ENCODE measurements at regions not wholly inside any gene's neighbourhood (a gene's known extent, or its start where the extent isn't known, plus 50 kb on each side); places are given as distances from the start of the nearest gene placed in this dataset.

- Mint-ChIP-seq H3K4me3 (no peak overlapping the region), H3K36me3 (no peaks in the 10 kb centered on the region), H3K9me3 (peaks cover 10 to 25% (median 11%) of the 10 kb centered on the region in 3 donors), H3K27me3 (peaks cover 14 to 30% of the 10 kb centered on the region in 2 donors), H3K27ac (no peak overlapping the region), H3K4me1 (no peaks in the 10 kb centered on the region)
- Histone ChIP-seq H3K27ac (ENCODE audit: low read length) (no peak overlapping the region), H3K36me3 (ENCODE audit: control insufficient read depth in 2 of 2, extremely low read depth in 1 of 2, insufficient read depth in 1 of 2, low read length in 1 of 2) (no peaks in the 10 kb centered on the region), H3K27me3 (replicated peaks in 1 of 2; ENCODE audit: control insufficient read depth in 2 of 2, extremely low read depth in 1 of 2, insufficient read depth in 2 of 2, low read length in 1 of 2) (peaks cover 0 to 34% of the 10 kb centered on the region in 2 experiments), H3K4me3 (ENCODE audit: control insufficient read depth in 1 of 2, extremely low read depth in 1 of 2, low read length in 1 of 2) (no peak overlapping the region), H3K9me3 (no peaks in the 10 kb centered on the region), H3K4me1 (ENCODE audit: control insufficient read depth in 1 of 2, extremely low read depth in 1 of 2, insufficient read depth in 2 of 2, low read length in 2 of 2) (no peaks in the 10 kb centered on the region)
- ATAC-seq (replicated peaks in 1 of 4) (no peak), DNase-seq (no peak)
- POLR2A ChIA-PET = no interaction called here
- 77% methylated on average over 4 of the region's 5 CpGs for WGBS (ENCODE audit: insufficient coverage)
- CTCF ChIA-PET = no interaction called here
Measured at GRCh38 chr17:74088934-74089329, 114.5 kb upstream of the RPL38 start.

DNA sequence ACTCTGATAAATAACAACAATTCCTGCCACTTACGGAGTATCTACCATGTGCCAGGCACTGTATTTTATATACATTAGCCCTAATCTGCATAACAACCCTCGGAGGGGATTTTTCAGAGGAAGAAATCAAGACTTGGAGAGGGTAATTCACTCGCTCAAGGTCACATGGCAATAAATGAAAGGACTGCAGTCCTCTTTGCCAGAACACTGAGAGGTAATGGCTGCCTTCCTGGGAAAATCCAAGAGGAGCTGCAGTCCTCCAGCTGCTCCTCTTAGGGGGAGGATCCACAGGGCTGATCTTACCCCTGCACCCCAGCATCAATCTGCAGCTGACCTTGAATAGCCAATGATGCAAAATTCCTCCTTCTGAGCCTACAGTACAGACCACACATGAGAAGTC is 114.1 kb upstream of the RPL38 start:
- Histone ChIP-seq H3K4me3 (ENCODE audit: control insufficient read depth in 1 of 2, extremely low read depth in 1 of 2, low read length in 1 of 2) (no peak overlapping the region), H3K27me3 (replicated peaks in 1 of 2; ENCODE audit: control insufficient read depth in 2 of 2, extremely low read depth in 1 of 2, insufficient read depth in 2 of 2, low read length in 1 of 2) (peaks cover 0 to 32% of the 10 kb centered on the region in 2 experiments), H3K27ac (ENCODE audit: low read length) (no peak overlapping the region), H3K9me3 (no peaks in the 10 kb centered on the region), H3K36me3 (ENCODE audit: control insufficient read depth in 2 of 2, extremely low read depth in 1 of 2, insufficient read depth in 1 of 2, low read length in 1 of 2) (no peaks in the 10 kb centered on the region), H3K4me1 (ENCODE audit: control insufficient read depth in 1 of 2, extremely low read depth in 1 of 2, insufficient read depth in 2 of 2, low read length in 2 of 2) (no peaks in the 10 kb centered on the region)
- Mint-ChIP-seq H3K36me3 (no peaks in the 10 kb centered on the region), H3K4me3 (no peak overlapping the region), H3K4me1 (no peaks in the 10 kb centered on the region), H3K27ac (no peak overlapping the region), H3K9me3 (peaks cover 10 to 25% (median 11%) of the 10 kb centered on the region in 3 donors), H3K27me3 (peaks cover 14 to 30% of the 10 kb centered on the region in 2 donors)
- POLR2A ChIA-PET = no interaction called here
- ATAC-seq (replicated peaks in 1 of 4) = no peak
- DNase-seq = no peak
- 100% methylated on average over 1 of the region's 3 CpGs for WGBS (ENCODE audit: insufficient coverage)
- CTCF ChIA-PET = no interaction called here

- Mint-ChIP-seq H3K9me3 (peaks cover 8 to 19% (median 8%) of the 10 kb centered on the region in 3 donors), H3K27ac (no peak overlapping the region), H3K27me3 (peaks cover 14 to 30% of the 10 kb centered on the region in 2 donors), H3K4me1 (no peaks in the 10 kb centered on the region), H3K4me3 (no peak overlapping the region), H3K36me3 (no peaks in the 10 kb centered on the region)
- Histone ChIP-seq H3K9me3 (no peaks in the 10 kb centered on the region), H3K36me3 (ENCODE audit: control insufficient read depth in 2 of 2, extremely low read depth in 1 of 2, insufficient read depth in 1 of 2, low read length in 1 of 2) (no peaks in the 10 kb centered on the region), H3K27me3 (replicated peaks in 1 of 2; ENCODE audit: control insufficient read depth in 2 of 2, extremely low read depth in 1 of 2, insufficient read depth in 2 of 2, low read length in 1 of 2) (peaks cover 0 to 32% of the 10 kb centered on the region in 2 experiments), H3K4me1 (ENCODE audit: control insufficient read depth in 1 of 2, extremely low read depth in 1 of 2, insufficient read depth in 2 of 2, low read length in 2 of 2) (no peaks in the 10 kb centered on the region), H3K4me3 (ENCODE audit: control insufficient read depth in 1 of 2, extremely low read depth in 1 of 2, low read length in 1 of 2) (no peak overlapping the region), H3K27ac (ENCODE audit: low read length) (no peak overlapping the region)
- CTCF ChIA-PET = no interaction called here
- DNase-seq = peak in 10 of 35 experiments; percentile 5 to 25 (median 12)
- 0% methylated on average over 1 of the region's 4 CpGs for WGBS (ENCODE audit: insufficient coverage)
- POLR2A ChIA-PET = no interaction called here
- ATAC-seq (replicated peaks in 1 of 4) = no peak
Measured at GRCh38 chr17:74089869-74090464, 113.5 kb upstream of the RPL38 start.

- H3K9me3 ChIP-seq = no peaks in the 10 kb centered on the region
- ChIA-PET CTCF (no interaction called here), POLR2A (no interaction called here)
- DNase-seq (no peak), ATAC-seq (replicated peaks in 1 of 4) (no peak)
- no peak overlapping the region for H3K4me3 Mint-ChIP-seq
- H3K27me3 Mint-ChIP-seq = peaks cover 4 to 18% of the 10 kb centered on the region in 2 donors
- H3K36me3 Mint-ChIP-seq = no peaks in the 10 kb centered on the region
- no peaks in the 10 kb centered on the region for H3K36me3 ChIP-seq (ENCODE audit: control insufficient read depth in 2 of 2, extremely low read depth in 1 of 2, insufficient read depth in 1 of 2, low read length in 1 of 2)
- no peak overlapping the region for H3K4me3 ChIP-seq (ENCODE audit: control insufficient read depth in 1 of 2, extremely low read depth in 1 of 2, low read length in 1 of 2)
- H3K4me1 Mint-ChIP-seq = no peaks in the 10 kb centered on the region
- peaks cover 0 to 22% of the 10 kb centered on the region in 2 experiments for H3K27me3 ChIP-seq (replicated peaks in 1 of 2; ENCODE audit: control insufficient read depth in 2 of 2, extremely low read depth in 1 of 2, insufficient read depth in 2 of 2, low read length in 1 of 2)
- no peaks in the 10 kb centered on the region for H3K4me1 ChIP-seq (ENCODE audit: control insufficient read depth in 1 of 2, extremely low read depth in 1 of 2, insufficient read depth in 2 of 2, low read length in 2 of 2)
- H3K27ac ChIP-seq (ENCODE audit: low read length) = no peak overlapping the region
- no peak overlapping the region for H3K27ac Mint-ChIP-seq
- H3K9me3 Mint-ChIP-seq = peaks cover 0 to 12% (median 2%) of the 10 kb centered on the region in 3 donors
Measured at GRCh38 chr17:74094651-74095050, 108.8 kb upstream of the RPL38 start.

GRCh38 chr17:74096456-74096855 is 107.0 kb upstream of the RPL38 start:
- Mint-ChIP-seq H3K27me3 (peaks cover 10 to 14% of the 10 kb centered on the region in 2 donors), H3K27ac (no peak overlapping the region), H3K36me3 (no peaks in the 10 kb centered on the region), H3K9me3 (peaks cover 0 to 5% (median under 1%) of the 10 kb centered on the region in 3 donors), H3K4me3 (no peak overlapping the region), H3K4me1 (no peaks in the 10 kb centered on the region)
- no peaks in the 10 kb centered on the region for H3K4me1 ChIP-seq (ENCODE audit: control insufficient read depth in 1 of 2, extremely low read depth in 1 of 2, insufficient read depth in 2 of 2, low read length in 2 of 2)
- ATAC-seq (replicated peaks in 1 of 4) (no peak), DNase-seq (no peak)
- H3K27me3 ChIP-seq (replicated peaks in 1 of 2; ENCODE audit: control insufficient read depth in 2 of 2, extremely low read depth in 1 of 2, insufficient read depth in 2 of 2, low read length in 1 of 2) = peaks cover 0 to 29% of the 10 kb centered on the region in 2 experiments
- no peak overlapping the region for H3K4me3 ChIP-seq (ENCODE audit: control insufficient read depth in 1 of 2, extremely low read depth in 1 of 2, low read length in 1 of 2)
- H3K36me3 ChIP-seq (ENCODE audit: control insufficient read depth in 2 of 2, extremely low read depth in 1 of 2, insufficient read depth in 1 of 2, low read length in 1 of 2) = no peaks in the 10 kb centered on the region
- ChIA-PET POLR2A (no interaction called here), CTCF (no interaction called here)
- H3K27ac ChIP-seq (ENCODE audit: low read length) = no peak overlapping the region
- H3K9me3 ChIP-seq = no peaks in the 10 kb centered on the region
- 45% methylated on average over 5 of the region's 5 CpGs for WGBS (ENCODE audit: insufficient coverage)

- Histone ChIP-seq H3K27ac (ENCODE audit: low read length) (no peak overlapping the region), H3K9me3 (no peaks in the 10 kb centered on the region), H3K4me3 (ENCODE audit: control insufficient read depth in 1 of 2, extremely low read depth in 1 of 2, low read length in 1 of 2) (no peak overlapping the region), H3K4me1 (ENCODE audit: control insufficient read depth in 1 of 2, extremely low read depth in 1 of 2, insufficient read depth in 2 of 2, low read length in 2 of 2) (no peaks in the 10 kb centered on the region), H3K27me3 (replicated peaks in 1 of 2; ENCODE audit: control insufficient read depth in 2 of 2, extremely low read depth in 1 of 2, insufficient read depth in 2 of 2, low read length in 1 of 2) (peaks cover 0 to 38% of the 10 kb centered on the region in 2 experiments), H3K36me3 (ENCODE audit: control insufficient read depth in 2 of 2, extremely low read depth in 1 of 2, insufficient read depth in 1 of 2, low read length in 1 of 2) (no peaks in the 10 kb centered on the region)
- ATAC-seq (replicated peaks in 1 of 4) (no peak), DNase-seq (no peak)
- no peaks in the 10 kb centered on the region for H3K36me3 Mint-ChIP-seq
- H3K9me3 Mint-ChIP-seq = no peaks in the 10 kb centered on the region
- H3K4me1 Mint-ChIP-seq = no peaks in the 10 kb centered on the region
- no peak overlapping the region for H3K4me3 Mint-ChIP-seq
- CTCF ChIA-PET = no interaction called here
- no peak overlapping the region for H3K27ac Mint-ChIP-seq
- H3K27me3 Mint-ChIP-seq = peaks cover 12 to 15% of the 10 kb centered on the region in 2 donors
- 75% methylated on average over 13 of the region's 14 CpGs for WGBS (ENCODE audit: insufficient coverage)
- POLR2A ChIA-PET = no interaction called here
Measured at GRCh38 chr17:74097450-74098135, 105.9 kb upstream of the RPL38 start.
